Muscle layer of duodenum (tissue), 2 donors: ENCODE measurements at regions not wholly inside any gene's neighbourhood (a gene's known extent, or its start where the extent isn't known, plus 50 kb on each side); places are given as distances from the start of the nearest gene placed in this dataset.

Experiments used
- H3K27ac ChIP-seq: one replicate; pipeline ENCODE4 v1.7.0; 2013; ENCODE audit warnings: mild to moderate bottlenecking, low read length
- H3K27me3 ChIP-seq: one replicate; pipeline ENCODE4 v1.7.0; 2013; ENCODE audit warnings: low read depth, mild to moderate bottlenecking, control low read depth, low read length
- H3K36me3 ChIP-seq, 2 donors: one replicate each; pipeline ENCODE4 v1.7.0; 2013; ENCODE audit warnings: low read length in 2 of 2, control low read depth in 1 of 2, mild to moderate bottlenecking in 1 of 2; ENCODE audit not compliant: insufficient read depth in 2 of 2, control insufficient read depth in 1 of 2
- H3K4me1 ChIP-seq, 2 donors: one replicate each; pipeline ENCODE4 v1.7.0; 2013; ENCODE audit warnings: low read length in 2 of 2, mild to moderate bottlenecking in 2 of 2, control low read depth in 1 of 2, moderate library complexity in 1 of 2; ENCODE audit not compliant: insufficient read depth in 2 of 2, control insufficient read depth in 1 of 2
- H3K4me3 ChIP-seq, 2 donors: one replicate each; pipeline ENCODE4 v1.7.0; 2013; ENCODE audit warnings: low read length in 2 of 2, low read depth in 1 of 2, mild to moderate bottlenecking in 1 of 2
- H3K9me3 ChIP-seq, 2 donors: one replicate each; pipeline ENCODE4 v1.7.0; 2013; ENCODE audit warnings: low read length in 2 of 2, control low read depth in 1 of 2, mild to moderate bottlenecking in 1 of 2; ENCODE audit not compliant: control insufficient read depth in 1 of 2
- donor health status: healthy.

- Histone ChIP-seq H3K36me3 (no peaks in the 10 kb centered on the region), H3K27ac (no peak overlapping the region), H3K9me3 (no peaks in the 10 kb centered on the region), H3K27me3 (no peaks in the 10 kb centered on the region), H3K4me1 (no peaks in the 10 kb centered on the region), H3K4me3 (no peak overlapping the region)
Measured at GRCh38 chr12:86662464-86662863, 406.3 kb upstream of the MGAT4C start.

GRCh38 chr12:86660488-86661147, 404.4 kb upstream of the MGAT4C start:
- Histone ChIP-seq H3K27me3 (no peaks in the 10 kb centered on the region), H3K4me3 (no peak overlapping the region), H3K9me3 (no peaks in the 10 kb centered on the region), H3K27ac (no peak overlapping the region), H3K36me3 (no peaks in the 10 kb centered on the region), H3K4me1 (no peaks in the 10 kb centered on the region)

- H3K27me3 ChIP-seq: no peaks in the 10 kb centered on the region
- H3K9me3 ChIP-seq: no peaks in the 10 kb centered on the region
- no peaks in the 10 kb centered on the region for H3K4me1 ChIP-seq
- no peak overlapping the region for H3K27ac ChIP-seq
- H3K36me3 ChIP-seq: no peaks in the 10 kb centered on the region
- H3K4me3 ChIP-seq: no peak overlapping the region
Measured at GRCh38 chr12:86659985-86660384, 403.8 kb upstream of the MGAT4C start.

GRCh38 chr12:86658303-86658702, 402.1 kb upstream of the MGAT4C start:
- Histone ChIP-seq H3K27me3 (no peaks in the 10 kb centered on the region), H3K4me1 (no peaks in the 10 kb centered on the region)

GRCh38 chr12:86647800-86648199, 391.6 kb upstream of the MGAT4C start:
- H3K9me3 ChIP-seq: no peaks in the 10 kb centered on the region
- no peaks in the 10 kb centered on the region for H3K36me3 ChIP-seq
- H3K27me3 ChIP-seq: no peaks in the 10 kb centered on the region
- H3K27ac ChIP-seq: no peak overlapping the region
- H3K4me1 ChIP-seq: no peaks in the 10 kb centered on the region
- no peak overlapping the region for H3K4me3 ChIP-seq

More at GRCh38 chr12:86658303-86658702, 402.1 kb upstream of the MGAT4C start:
- H3K9me3 ChIP-seq: no peaks in the 10 kb centered on the region
- H3K4me3 ChIP-seq: no peak overlapping the region
- H3K36me3 ChIP-seq: no peaks in the 10 kb centered on the region
- H3K27ac ChIP-seq: no peak overlapping the region

- Histone ChIP-seq H3K4me1 (no peaks in the 10 kb centered on the region), H3K27ac (no peak overlapping the region), H3K4me3 (no peak overlapping the region), H3K9me3 (no peaks in the 10 kb centered on the region), H3K36me3 (no peaks in the 10 kb centered on the region), H3K27me3 (no peaks in the 10 kb centered on the region)
Measured at GRCh38 chr12:86634456-86635410, 378.5 kb upstream of the MGAT4C start.

GRCh38 chr12:86627001-86627400, 370.8 kb upstream of the MGAT4C start:
- Histone ChIP-seq H3K27ac (no peak overlapping the region), H3K9me3 (peaks cover 0 to 21% of the 10 kb centered on the region in 2 donors), H3K4me1 (no peaks in the 10 kb centered on the region), H3K4me3 (no peak overlapping the region), H3K27me3 (no peaks in the 10 kb centered on the region), H3K36me3 (no peaks in the 10 kb centered on the region)

GRCh38 chr12:86623267-86623666, 367.1 kb upstream of the MGAT4C start:
- Histone ChIP-seq H3K27me3 (no peaks in the 10 kb centered on the region), H3K4me1 (no peaks in the 10 kb centered on the region), H3K36me3 (no peaks in the 10 kb centered on the region), H3K27ac (no peak overlapping the region), H3K9me3 (peaks cover 0 to 25% of the 10 kb centered on the region in 2 donors), H3K4me3 (no peak overlapping the region)

- H3K27me3 ChIP-seq: no peaks in the 10 kb centered on the region
- no peaks in the 10 kb centered on the region for H3K36me3 ChIP-seq
- H3K4me1 ChIP-seq: no peaks in the 10 kb centered on the region
- H3K4me3 ChIP-seq: no peak overlapping the region
- peaks cover 0 to 17% of the 10 kb centered on the region in 2 donors for H3K9me3 ChIP-seq
- no peak overlapping the region for H3K27ac ChIP-seq
Measured at GRCh38 chr12:86621957-86622356, 365.8 kb upstream of the MGAT4C start.

- H3K36me3 ChIP-seq: no peaks in the 10 kb centered on the region
- H3K27ac ChIP-seq: no peak overlapping the region
- no peaks in the 10 kb centered on the region for H3K9me3 ChIP-seq
Measured at GRCh38 chr12:86613311-86613710, 357.1 kb upstream of the MGAT4C start.

GRCh38 chr12:86608638-86609037, 352.4 kb upstream of the MGAT4C start:
- Histone ChIP-seq H3K36me3 (no peaks in the 10 kb centered on the region), H3K4me3 (no peak overlapping the region), H3K4me1 (no peaks in the 10 kb centered on the region), H3K9me3 (no peaks in the 10 kb centered on the region), H3K27ac (no peak overlapping the region), H3K27me3 (no peaks in the 10 kb centered on the region)

More at GRCh38 chr12:86613311-86613710, 357.1 kb upstream of the MGAT4C start:
- no peaks in the 10 kb centered on the region for H3K27me3 ChIP-seq
- no peaks in the 10 kb centered on the region for H3K4me1 ChIP-seq
- no peak overlapping the region for H3K4me3 ChIP-seq
